HepG2 (cell line): ENCODE measurements at regions not wholly inside any gene's neighbourhood (a gene's known extent, or its start where the extent isn't known, plus 50 kb on each side); places are given as distances from the start of the nearest gene placed in this dataset.

ENCODE experiments used
- ATAC-seq: fragments of 200-7000 bp; cut with Tn5 transposase; 3 replicates; pipeline ENCODE4 v1.9.1; 2020; ENCODE audit warnings: mild to moderate bottlenecking, moderate library complexity
- BruUV-seq: library from RNA; stranded (reverse); fragments of 400-500 nt; replicated peaks from 2 replicates; lab custom pipeline; 2021; lab: Mats Ljungman, UMichigan
- CTCF ChIA-PET: fragments of 300-600 bp; formaldehyde crosslinking; extraction: SDS; loops from one replicate; lab custom pipeline; 2021; ENCODE audit warnings: low total read pairs, inconsistent platforms, low intra/inter-chr PET ratio; lab: Yijun Ruan, JAX
- POLR2A ChIA-PET: fragments of 350-600 bp; sonication (Branson Sonifier 250); formaldehyde crosslinking; loops from one replicate; lab custom pipeline; 2020; ENCODE audit warnings: antibody characterized with exemption, inconsistent platforms; lab: Yijun Ruan, JAX
- DNase-seq: peaks from one replicate; pipeline ENCODE4 v3.0.0-alpha.2; 2015; ENCODE audit warnings: low spot score
- FAIRE-seq: peaks from 3 replicates; lab custom pipeline; 2011; peaks lifted over from hg19 to GRCh38; lab: Jason Lieb, UNC
- H2AFZ ChIP-seq: one replicate; pipeline ENCODE4 v1.6.1; 2011; ENCODE audit warnings: low read length, inconsistent platforms
- H3K27ac ChIP-seq: fragments of 300-600 bp; 3 replicates; pipeline ENCODE4 v1.8.0; 2011; ENCODE audit warnings: mixed run types, mild to moderate bottlenecking, mixed read lengths, low read length, inconsistent platforms; ENCODE audit not compliant: insufficient read depth; ENCODE audit errors: extremely low read length
- H3K27me3 ChIP-seq, 2 experiments: fragments of 200-600 bp in 1 of 2; 2 replicates in 1 of 2; 3 replicates in 1 of 2; pipeline versions ENCODE4 v1.6.0 to v1.8.0; 2011; ENCODE audit warnings: low read length in 2 of 2, mild to moderate bottlenecking in 2 of 2, moderate library complexity in 2 of 2, inconsistent platforms in 1 of 2; ENCODE audit not compliant: insufficient read depth in 2 of 2, control insufficient read depth in 1 of 2
- H3K36me3 ChIP-seq, 2 experiments: fragments of 200-600 bp in 1 of 2; replicated peaks in 1 of 2; 2 replicates in 1 of 2; 3 replicates in 1 of 2; pipeline versions ENCODE4 v1.5.1 to v1.8.0; 2011; ENCODE audit warnings: low read length in 2 of 2, inconsistent platforms in 1 of 2; ENCODE audit not compliant: insufficient read depth in 2 of 2, control insufficient read depth in 1 of 2
- H3K4me1 ChIP-seq: 2 replicates; pipeline ENCODE4 v1.5.1; 2012; ENCODE audit warnings: low read length, inconsistent platforms; ENCODE audit not compliant: insufficient read depth
- H3K4me2 ChIP-seq: 2 replicates; pipeline ENCODE4 v1.6.0; 2011; ENCODE audit warnings: low read depth, low read length, inconsistent platforms
- H3K4me3 ChIP-seq, 3 experiments: fragments of 200-600 bp in 1 of 3; sonication (generic), shearing (Covaris generic) in 1 of 3; replicated peaks in 1 of 3; 2 replicates each; pipeline ENCODE4 v1.5.1; 2011 to 2016; ENCODE audit warnings: low read length in 3 of 3, inconsistent platforms in 2 of 3, low read depth in 2 of 3, mild to moderate bottlenecking in 2 of 3, control low read depth in 1 of 3, mixed read lengths in 1 of 3; ENCODE audit not compliant: insufficient read depth in 1 of 3
- H3K79me2 ChIP-seq: one replicate; pipeline ENCODE4 v1.6.1; 2011; ENCODE audit warnings: low read length, inconsistent platforms; ENCODE audit not compliant: insufficient read depth
- H3K9ac ChIP-seq: 2 replicates; pipeline ENCODE4 v1.6.0; 2011; ENCODE audit warnings: mild to moderate bottlenecking, low read depth, low read length, inconsistent platforms; ENCODE audit not compliant: insufficient read depth
- H3K9me3 ChIP-seq: 2 replicates; pipeline ENCODE4 v1.5.1; 2012; ENCODE audit warnings: mild to moderate bottlenecking, low read length
- H4K20me1 ChIP-seq: 2 replicates; pipeline ENCODE4 v1.6.0; 2011; ENCODE audit warnings: inconsistent platforms, mild to moderate bottlenecking, low read length, moderate library complexity; ENCODE audit not compliant: insufficient read depth
- CHCHD3 ChIP-seq: sonication (generic); formaldehyde crosslinking; IDR thresholded peaks from 2 replicates; pipeline ENCODE4 v1.8.0; 2022; ENCODE audit warnings: mild to moderate bottlenecking, missing genetic modification reagents, moderate library complexity
- GMEB2 ChIP-seq: IDR thresholded peaks from 2 replicates; pipeline ENCODE4 v1.6.1; 2016; ENCODE audit warnings: missing biosample characterization, missing genetic modification reagents, low read depth
- HMGA1 ChIP-seq: sonication (generic); formaldehyde crosslinking; conservative IDR thresholded peaks from 2 replicates; pipeline ENCODE4 v1.4.0; 2020; ENCODE audit warnings: missing genetic modification reagents
- ISL2 ChIP-seq: sonication (generic); formaldehyde crosslinking; IDR thresholded peaks from 2 replicates; pipeline ENCODE4 v1.5.0; 2020; ENCODE audit warnings: missing genetic modification reagents
- KLF12 ChIP-seq: sonication (generic); formaldehyde crosslinking; IDR thresholded peaks from 2 replicates; pipeline ENCODE4 v1.4.0; 2020; ENCODE audit warnings: missing genetic modification reagents, borderline replicate concordance
- KMT2B ChIP-seq: IDR thresholded peaks from 2 replicates; pipeline ENCODE4 v1.6.1; 2016; ENCODE audit warnings: missing genetic modification reagents, missing compliant biosample characterization
- POLR2AphosphoS5 ChIP-seq: IDR thresholded peaks from 2 replicates; pipeline ENCODE4 v1.6.1; 2012; ENCODE audit warnings: low read depth, low read length
- SUZ12 ChIP-seq: fragments of 150-350 bp; IDR thresholded peaks from 2 replicates; pipeline ENCODE4 v1.6.1; 2014; ENCODE audit warnings: low read depth, low read length
- TMF1 ChIP-seq: sonication (generic); formaldehyde crosslinking; IDR thresholded peaks from 2 replicates; pipeline ENCODE4 v1.8.1; 2022; ENCODE audit warnings: low read depth, missing genetic modification reagents
- UBTF ChIP-seq: sonication (generic); formaldehyde crosslinking; IDR thresholded peaks from 2 replicates; pipeline ENCODE4 v1.4.0; 2020; ENCODE audit warnings: mild to moderate bottlenecking, missing genetic modification reagents
- ZSCAN5A ChIP-seq: sonication (generic); formaldehyde crosslinking; IDR thresholded peaks from 2 replicates; pipeline ENCODE4 v1.8.0; 2022; ENCODE audit warnings: mild to moderate bottlenecking, missing genetic modification reagents, borderline replicate concordance
- WGBS: methylation state at CpG from one replicate; pipeline ENCODE4 v1.1.6; 2017; ENCODE audit warnings: low lambda C conversion rate; 5-methylcytosine and 5-hydroxymethylcytosine counted together
- in situ Hi-C: cut with HindIII; loops from 2 replicates; pipeline ENCODE4 v1.10.0; 2017; ENCODE audit warnings: low pct_unique_long_range_greater_than_20kb; ENCODE audit not compliant: extremely low pct_ligation_motif_present
- intact Hi-C: fragments of 100-400 bp; cut with micrococcal nuclease; formaldehyde crosslinking; loops from one replicate; pipeline ENCODE4 v1.10.0; 2022; ENCODE audit not compliant: unreplicated experiment

GRCh38 chr1:187563191-187563590, 734.4 kb downstream of the PLA2G4A start:
- POLR2A ChIA-PET, result no interaction called here
- no peaks in the 10 kb centered on the region for H3K79me2 ChIP-seq
- H3K27ac ChIP-seq, result no peak overlapping the region
- H3K27me3 ChIP-seq, result no peaks in the 10 kb centered on the region
- WGBS, result no CpG with 5 or more reads among the region's 3 CpGs
- H3K36me3 ChIP-seq, result no peaks in the 10 kb centered on the region
- H3K4me2 ChIP-seq, result no peak overlapping the region
- H2AFZ ChIP-seq, result no peak overlapping the region
- in situ Hi-C loops, result no loop called here
- H4K20me1 ChIP-seq, result no peaks in the 10 kb centered on the region
- BruUV-seq, result no TSS peak
- DNase-seq (no peak), FAIRE-seq (no peak), ATAC-seq (no peak)
- intact Hi-C loops, result no loop called here
- no peaks in the 10 kb centered on the region for H3K9me3 ChIP-seq
- H3K4me3 ChIP-seq, result no peak overlapping the region
- no peak overlapping the region for H3K9ac ChIP-seq
- CTCF ChIA-PET, result no interaction called here
- no peaks in the 10 kb centered on the region for H3K4me1 ChIP-seq
- TF ChIP-seq TMF1, result no peak
- TF ChIP-seq CHCHD3 (CRISPR knock-in tag), result no peak
- TF ChIP-seq ZSCAN5A (CRISPR knock-in tag), result no peak
- no peak for TF ChIP-seq ISL2 (CRISPR knock-in tag)
- no peak for TF ChIP-seq HMGA1
- no peak for TF ChIP-seq GMEB2 (CRISPR knock-in tag)
- TF ChIP-seq UBTF (CRISPR knock-in tag), result no peak
- TF ChIP-seq SUZ12, result no peak
- no peak for TF ChIP-seq KMT2B
- no peak for TF ChIP-seq KLF12 (CRISPR knock-in tag)
- TF ChIP-seq POLR2AphosphoS5, result no peak
